ENCODE measurements at regions not wholly inside any gene's neighbourhood (a gene's known extent, or its start where the extent isn't known, plus 50 kb on each side); places are given as distances from the start of the nearest gene placed in this dataset.

- TF ChIP-seq EZH2 (IDR thresholded peaks at IDR 0.05; ENCODE audit: borderline replicate concordance, insufficient read depth, low read length, poor library complexity, severe bottlenecking) (no peak), EP300 (conservative IDR thresholded peaks at IDR 0.05; ENCODE audit: poor library complexity, severe bottlenecking) (no peak)
These were observed 270.7 kb downstream of the ZNF33B start for GRCh38 chr10:42367532-42368230.

Measured in neural cell (in vitro differentiated cells).